SK-N-SH treated with all-trans-retinoic acid at 6 μM for 48 hours (cell line): ENCODE measurements at regions not wholly inside any gene's neighbourhood (a gene's known extent, or its start where the extent isn't known, plus 50 kb on each side); places are given as distances from the start of the nearest gene placed in this dataset.

Experiments
- ARNTL ChIP-seq: fragments of 450-650 bp; formaldehyde crosslinking; IDR thresholded peaks from 2 replicates; pipeline ENCODE4 v1.5.0; 2020; ENCODE audit warnings: low read depth, mild to moderate bottlenecking, moderate library complexity, borderline replicate concordance
- BACH2 ChIP-seq: fragments of 250-450 bp; sonication (Bioruptor Pico); IDR thresholded peaks from 2 replicates; pipeline ENCODE4 v1.9.0; 2021; ENCODE audit warnings: mild to moderate bottlenecking, borderline replicate concordance
- CREB5 ChIP-seq: fragments of 250-450 bp; sonication (Bioruptor Pico); IDR thresholded peaks from 2 replicates; pipeline ENCODE4 v1.5.1; 2020; ENCODE audit warnings: low read depth, mild to moderate bottlenecking, moderate library complexity
- ESRRG ChIP-seq: fragments of 250-450 bp; sonication (Bioruptor Pico); IDR thresholded peaks from 2 replicates; pipeline ENCODE4 v1.6.1; 2021; ENCODE audit warnings: mild to moderate bottlenecking
- POU6F1 ChIP-seq: fragments of 250-450 bp; sonication (Bioruptor Pico); IDR thresholded peaks from 2 replicates; pipeline ENCODE4 v1.8.0; 2021; ENCODE audit warnings: low read depth, mild to moderate bottlenecking, moderate library complexity, borderline replicate concordance
- SNAI2 ChIP-seq: fragments of 250-450 bp; sonication (Bioruptor Pico); IDR thresholded peaks from 2 replicates; pipeline ENCODE4 v1.5.0; 2020; ENCODE audit warnings: mild to moderate bottlenecking, moderate library complexity
- TCF4 ChIP-seq: fragments of 250-450 bp; sonication (Bioruptor Pico); IDR thresholded peaks from 2 replicates; pipeline ENCODE4 v1.8.0; 2021; ENCODE audit warnings: mild to moderate bottlenecking, moderate library complexity, borderline replicate concordance
- ZC3H10 ChIP-seq: fragments of 250-450 bp; sonication (Bioruptor Pico); IDR thresholded peaks from 2 replicates; pipeline ENCODE4 v1.5.1; 2021; ENCODE audit warnings: mild to moderate bottlenecking, moderate library complexity
- ZFP3 ChIP-seq: fragments of 250-450 bp; sonication (Bioruptor Pico); IDR thresholded peaks from 2 replicates; pipeline ENCODE4 v1.5.0; 2020; ENCODE audit warnings: mild to moderate bottlenecking, moderate library complexity
- ZFP30 ChIP-seq: fragments of 450-650 bp; formaldehyde crosslinking; IDR thresholded peaks from 2 replicates; pipeline ENCODE4 v1.5.0; 2022; ENCODE audit warnings: mild to moderate bottlenecking, moderate library complexity
- ZNF565 ChIP-seq: fragments of 450-650 bp; formaldehyde crosslinking; conservative IDR thresholded peaks from 2 replicates; pipeline ENCODE4 v1.5.0; 2020; ENCODE audit warnings: low read depth, mild to moderate bottlenecking, moderate library complexity
- ZNF8 ChIP-seq: fragments of 450-650 bp; formaldehyde crosslinking; IDR thresholded peaks from 2 replicates; pipeline ENCODE4 v1.5.0; 2020; ENCODE audit warnings: mild to moderate bottlenecking, moderate library complexity
- TF ChIP-seq, protein P1 (sequence below): fragments of 250-450 bp; sonication (Bioruptor Pico); IDR thresholded peaks from 2 replicates; pipeline ENCODE4 v1.5.0; 2020; ENCODE audit warnings: mild to moderate bottlenecking, moderate library complexity
- TF ChIP-seq, protein P2 (sequence below): fragments of 250-450 bp; sonication (Bioruptor Pico); IDR thresholded peaks from 2 replicates; pipeline ENCODE4 v1.8.0; 2020; ENCODE audit warnings: mild to moderate bottlenecking, moderate library complexity, borderline replicate concordance

DNA sequence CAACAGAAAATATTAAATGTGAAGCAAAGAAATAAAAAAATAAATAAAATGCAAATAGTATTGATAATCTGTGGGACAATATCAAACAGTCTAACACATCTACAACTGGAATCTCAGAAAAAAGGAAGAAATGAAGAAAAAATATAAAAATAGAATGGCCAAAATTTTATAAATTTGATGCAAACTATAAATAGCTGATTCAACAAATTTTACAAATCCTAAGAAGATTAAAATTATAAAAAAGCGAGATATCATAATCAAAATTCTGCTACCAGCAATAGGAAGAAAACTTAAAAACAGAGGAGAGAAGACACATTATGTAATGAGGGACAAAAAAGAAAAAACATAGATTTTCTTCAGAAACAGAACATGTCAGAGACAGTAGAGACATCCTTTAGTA lies 129.2 kb upstream of the IRX1 start:
- TF ChIP-seq BACH2 (CRISPR knock-in tag) = no peak
- no peak for TF ChIP-seq ARNTL
- TF ChIP-seq POU6F1 (CRISPR knock-in tag) = no peak
- TF ChIP-seq CREB5 (CRISPR knock-in tag) = no peak
- TF ChIP-seq ZNF8 (CRISPR knock-in tag) = no peak
- no peak for TF ChIP-seq ZNF565 (CRISPR knock-in tag)
- TF ChIP-seq TCF4 (CRISPR knock-in tag) = no peak
- TF ChIP-seq SNAI2 = no peak
- TF ChIP-seq ESRRG = no peak
- no peak for TF ChIP-seq ZC3H10 (CRISPR knock-in tag)
- no peak for TF ChIP-seq ZFP30 (CRISPR knock-in tag)
- no peak for TF ChIP-seq ZFP3 (CRISPR knock-in tag)
- TF ChIP-seq, protein P1, sequence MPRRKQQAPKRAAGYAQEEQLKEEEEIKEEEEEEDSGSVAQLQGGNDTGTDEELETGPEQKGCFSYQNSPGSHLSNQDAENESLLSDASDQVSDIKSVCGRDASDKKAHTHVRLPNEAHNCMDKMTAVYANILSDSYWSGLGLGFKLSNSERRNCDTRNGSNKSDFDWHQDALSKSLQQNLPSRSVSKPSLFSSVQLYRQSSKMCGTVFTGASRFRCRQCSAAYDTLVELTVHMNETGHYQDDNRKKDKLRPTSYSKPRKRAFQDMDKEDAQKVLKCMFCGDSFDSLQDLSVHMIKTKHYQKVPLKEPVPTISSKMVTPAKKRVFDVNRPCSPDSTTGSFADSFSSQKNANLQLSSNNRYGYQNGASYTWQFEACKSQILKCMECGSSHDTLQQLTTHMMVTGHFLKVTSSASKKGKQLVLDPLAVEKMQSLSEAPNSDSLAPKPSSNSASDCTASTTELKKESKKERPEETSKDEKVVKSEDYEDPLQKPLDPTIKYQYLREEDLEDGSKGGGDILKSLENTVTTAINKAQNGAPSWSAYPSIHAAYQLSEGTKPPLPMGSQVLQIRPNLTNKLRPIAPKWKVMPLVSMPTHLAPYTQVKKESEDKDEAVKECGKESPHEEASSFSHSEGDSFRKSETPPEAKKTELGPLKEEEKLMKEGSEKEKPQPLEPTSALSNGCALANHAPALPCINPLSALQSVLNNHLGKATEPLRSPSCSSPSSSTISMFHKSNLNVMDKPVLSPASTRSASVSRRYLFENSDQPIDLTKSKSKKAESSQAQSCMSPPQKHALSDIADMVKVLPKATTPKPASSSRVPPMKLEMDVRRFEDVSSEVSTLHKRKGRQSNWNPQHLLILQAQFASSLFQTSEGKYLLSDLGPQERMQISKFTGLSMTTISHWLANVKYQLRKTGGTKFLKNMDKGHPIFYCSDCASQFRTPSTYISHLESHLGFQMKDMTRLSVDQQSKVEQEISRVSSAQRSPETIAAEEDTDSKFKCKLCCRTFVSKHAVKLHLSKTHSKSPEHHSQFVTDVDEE (CRISPR knock-in tag) = no peak
- TF ChIP-seq, protein P2, sequence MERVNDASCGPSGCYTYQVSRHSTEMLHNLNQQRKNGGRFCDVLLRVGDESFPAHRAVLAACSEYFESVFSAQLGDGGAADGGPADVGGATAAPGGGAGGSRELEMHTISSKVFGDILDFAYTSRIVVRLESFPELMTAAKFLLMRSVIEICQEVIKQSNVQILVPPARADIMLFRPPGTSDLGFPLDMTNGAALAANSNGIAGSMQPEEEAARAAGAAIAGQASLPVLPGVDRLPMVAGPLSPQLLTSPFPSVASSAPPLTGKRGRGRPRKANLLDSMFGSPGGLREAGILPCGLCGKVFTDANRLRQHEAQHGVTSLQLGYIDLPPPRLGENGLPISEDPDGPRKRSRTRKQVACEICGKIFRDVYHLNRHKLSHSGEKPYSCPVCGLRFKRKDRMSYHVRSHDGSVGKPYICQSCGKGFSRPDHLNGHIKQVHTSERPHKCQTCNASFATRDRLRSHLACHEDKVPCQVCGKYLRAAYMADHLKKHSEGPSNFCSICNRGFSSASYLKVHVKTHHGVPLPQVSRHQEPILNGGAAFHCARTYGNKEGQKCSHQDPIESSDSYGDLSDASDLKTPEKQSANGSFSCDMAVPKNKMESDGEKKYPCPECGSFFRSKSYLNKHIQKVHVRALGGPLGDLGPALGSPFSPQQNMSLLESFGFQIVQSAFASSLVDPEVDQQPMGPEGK = no peak
